Liver (tissue), 8 donors: ENCODE measurements at regions not wholly inside any gene's neighbourhood (a gene's known extent, or its start where the extent isn't known, plus 50 kb on each side); places are given as distances from the start of the nearest gene placed in this dataset.

Experiments
- DNase-seq: peaks from one replicate; pipeline ENCODE4 v3.0.0-alpha.2; 2017; ENCODE audit warnings: low spot score
- H3K27ac ChIP-seq, 2 donors: one replicate each; pipeline ENCODE4 v1.7.0; 2013; ENCODE audit warnings: inconsistent platforms in 2 of 2, low read length in 2 of 2, control low read depth in 1 of 2, low read depth in 1 of 2, mild to moderate bottlenecking in 1 of 2
- H3K27me3 ChIP-seq, 4 donors: one replicate each; pipeline versions ENCODE4 v1.6.1 to v1.7.0; 2013; ENCODE audit warnings: low read length in 3 of 4, inconsistent platforms in 1 of 4, mild to moderate bottlenecking in 1 of 4, moderate library complexity in 1 of 4; ENCODE audit not compliant: control insufficient read depth in 4 of 4, insufficient read depth in 4 of 4
- H3K36me3 ChIP-seq, 4 donors: one replicate each; pipeline versions ENCODE4 v1.6.1 to v1.7.0; 2013; ENCODE audit warnings: low read length in 3 of 4, mild to moderate bottlenecking in 3 of 4, low read depth in 1 of 4, moderate library complexity in 1 of 4; ENCODE audit not compliant: control insufficient read depth in 4 of 4, insufficient read depth in 3 of 4
- H3K4me1 ChIP-seq, 4 donors: one replicate each; pipeline versions ENCODE4 v1.6.1 to v1.7.0; 2013; ENCODE audit warnings: low read length in 3 of 4, mild to moderate bottlenecking in 3 of 4, moderate library complexity in 1 of 4; ENCODE audit not compliant: control insufficient read depth in 4 of 4, insufficient read depth in 4 of 4
- H3K4me3 ChIP-seq, 3 donors: one replicate each; pipeline versions ENCODE4 v1.6.1 to v1.7.0; 2013; ENCODE audit warnings: low read length in 3 of 3, control low read depth in 1 of 3, low read depth in 1 of 3, mild to moderate bottlenecking in 1 of 3
- H3K9ac ChIP-seq, 2 donors: one replicate each; pipeline ENCODE4 v1.7.0; 2013; ENCODE audit warnings: low read length in 2 of 2, mild to moderate bottlenecking in 2 of 2, moderate library complexity in 2 of 2, control low read depth in 1 of 2, low read depth in 1 of 2
- H3K9me3 ChIP-seq, 4 donors: one replicate each; pipeline versions ENCODE4 v1.6.1 to v1.7.0; 2013; ENCODE audit warnings: low read length in 3 of 4; ENCODE audit not compliant: control insufficient read depth in 4 of 4
- EGR1 ChIP-seq, 2 donors: IDR thresholded peaks; 2 replicates each; pipeline ENCODE4 v1.6.1; 2016 to 2018; ENCODE audit warnings: antibody characterized with exemption in 2 of 2, low read depth in 2 of 2
- FOXA1 ChIP-seq: IDR thresholded peaks from 2 replicates; pipeline ENCODE4 v1.6.1; 2016; ENCODE audit warnings: antibody characterized with exemption
- FOXA2 ChIP-seq: IDR thresholded peaks from 2 replicates; pipeline ENCODE4 v1.6.1; 2016; ENCODE audit warnings: antibody characterized with exemption
- GABPA ChIP-seq, 2 donors: IDR thresholded peaks in 1 of 2; conservative IDR thresholded peaks in 1 of 2; 2 replicates each; pipeline ENCODE4 v1.6.1; 2016; ENCODE audit warnings: antibody characterized with exemption in 2 of 2, mild to moderate bottlenecking in 1 of 2, moderate library complexity in 1 of 2
- HNF4A ChIP-seq, 2 donors: conservative IDR thresholded peaks; 2 replicates each; pipeline ENCODE4 v1.6.1; 2016; ENCODE audit warnings: antibody characterized with exemption in 2 of 2, mild to moderate bottlenecking in 2 of 2
- HNF4G ChIP-seq: IDR thresholded peaks from 2 replicates; pipeline ENCODE4 v1.6.1; 2016; ENCODE audit warnings: antibody characterized with exemption
- JUND ChIP-seq, 2 donors: IDR thresholded peaks; 2 replicates each; pipeline ENCODE4 v1.6.1; 2016; ENCODE audit warnings: antibody characterized with exemption in 2 of 2
- NR2F2 ChIP-seq: IDR thresholded peaks from 2 replicates; pipeline ENCODE4 v1.6.1; 2016; ENCODE audit warnings: antibody characterized with exemption
- RAD21 ChIP-seq, 2 donors: IDR thresholded peaks; 2 replicates each; pipeline ENCODE4 v1.6.1; 2016; ENCODE audit warnings: antibody characterized with exemption in 2 of 2, mild to moderate bottlenecking in 2 of 2
- RXRA ChIP-seq, 2 donors: IDR thresholded peaks; 2 replicates each; pipeline ENCODE4 v1.6.1; 2017 to 2018; ENCODE audit warnings: antibody characterized with exemption in 2 of 2, mild to moderate bottlenecking in 1 of 2
- SP1 ChIP-seq: IDR thresholded peaks from 2 replicates; pipeline ENCODE4 v1.6.1; 2018; ENCODE audit warnings: antibody characterized with exemption, mild to moderate bottlenecking
- TAF1 ChIP-seq: conservative IDR thresholded peaks from 2 replicates; pipeline ENCODE4 v1.6.1; 2016; ENCODE audit warnings: antibody characterized with exemption, mild to moderate bottlenecking
- YY1 ChIP-seq: IDR thresholded peaks from 2 replicates; pipeline ENCODE4 v1.6.1; 2016; ENCODE audit warnings: antibody characterized with exemption, mild to moderate bottlenecking
- WGBS: extraction: QIAGEN DNeasy Blood & Tissue Kit; methylation state at CpG from one replicate; pipeline ENCODE4 v1.1.7; 2013; 5-methylcytosine and 5-hydroxymethylcytosine counted together
- TF ChIP-seq, protein P1 (sequence below): IDR thresholded peaks from 2 replicates; pipeline ENCODE4 v1.6.1; 2016; ENCODE audit warnings: antibody characterized with exemption
- TF ChIP-seq, protein P2 (sequence below): IDR thresholded peaks from 2 replicates; pipeline ENCODE4 v1.6.1; 2016; ENCODE audit warnings: antibody characterized with exemption
- TF ChIP-seq, protein P3 (sequence below): IDR thresholded peaks from 2 replicates; pipeline ENCODE4 v1.6.1; 2016; ENCODE audit warnings: antibody characterized with exemption, mild to moderate bottlenecking
- TF ChIP-seq, protein P4 (sequence below): IDR thresholded peaks from 2 replicates; pipeline ENCODE4 v1.6.1; 2016; ENCODE audit warnings: antibody characterized with exemption
- TF ChIP-seq, protein P5 (sequence below): fragments of 150-350 bp; IDR thresholded peaks from 2 replicates; pipeline ENCODE4 v1.5.1; 2017; ENCODE audit warnings: improper control_type of control experiment, low read depth, low read length; ENCODE audit not compliant: missing input control
- donor health status: healthy.
- donor health status: healthy.
- donor health status: healthy.
- donor health status: healthy.
- donor health status: healthy.

DNA sequence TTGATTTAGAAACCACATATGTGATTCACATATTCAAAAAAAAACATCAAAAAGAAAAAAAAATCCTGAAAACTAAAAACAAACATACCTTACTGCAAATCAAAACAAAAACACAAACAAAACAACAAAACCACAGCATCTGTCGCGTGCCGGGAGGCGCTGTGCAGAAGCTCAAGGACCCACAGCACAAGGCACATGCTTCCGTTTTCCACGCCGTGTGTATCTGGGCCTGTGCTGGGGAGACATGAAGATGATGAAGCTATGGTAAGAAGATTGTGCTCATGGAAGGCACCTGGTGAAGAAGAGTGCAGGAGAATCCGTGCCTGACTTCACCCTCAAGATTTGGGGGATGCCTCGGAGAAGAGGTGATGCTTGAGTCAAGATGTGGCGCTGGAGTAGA, 788.9 kb upstream of the ARRDC4 start:
- Histone ChIP-seq H3K4me3 (no peak overlapping the region), H3K27me3 (peaks cover 0 to 4% (median 0%) of the 10 kb centered on the region in 4 donors), H3K36me3 (no peaks in the 10 kb centered on the region), H3K4me1 (no peaks in the 10 kb centered on the region), H3K9me3 (no peaks in the 10 kb centered on the region), H3K9ac (no peak overlapping the region), H3K27ac (no peak overlapping the region)
- DNase-seq: no peak
- TF ChIP-seq, protein P1, sequence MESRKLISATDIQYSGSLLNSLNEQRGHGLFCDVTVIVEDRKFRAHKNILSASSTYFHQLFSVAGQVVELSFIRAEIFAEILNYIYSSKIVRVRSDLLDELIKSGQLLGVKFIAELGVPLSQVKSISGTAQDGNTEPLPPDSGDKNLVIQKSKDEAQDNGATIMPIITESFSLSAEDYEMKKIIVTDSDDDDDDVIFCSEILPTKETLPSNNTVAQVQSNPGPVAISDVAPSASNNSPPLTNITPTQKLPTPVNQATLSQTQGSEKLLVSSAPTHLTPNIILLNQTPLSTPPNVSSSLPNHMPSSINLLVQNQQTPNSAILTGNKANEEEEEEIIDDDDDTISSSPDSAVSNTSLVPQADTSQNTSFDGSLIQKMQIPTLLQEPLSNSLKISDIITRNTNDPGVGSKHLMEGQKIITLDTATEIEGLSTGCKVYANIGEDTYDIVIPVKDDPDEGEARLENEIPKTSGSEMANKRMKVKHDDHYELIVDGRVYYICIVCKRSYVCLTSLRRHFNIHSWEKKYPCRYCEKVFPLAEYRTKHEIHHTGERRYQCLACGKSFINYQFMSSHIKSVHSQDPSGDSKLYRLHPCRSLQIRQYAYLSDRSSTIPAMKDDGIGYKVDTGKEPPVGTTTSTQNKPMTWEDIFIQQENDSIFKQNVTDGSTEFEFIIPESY: no peak
- TF ChIP-seq RXRA (IDR thresholded peaks at IDR 0.05) (no peak), GABPA (IDR thresholded peaks at IDR 0.05 in 1 of 2, conservative IDR thresholded peaks at IDR 0.05 in 1 of 2) (no peak), TAF1 (no peak), EGR1 (IDR thresholded peaks at IDR 0.05; ENCODE audit: low read depth in 2 of 2) (no peak), YY1 (no peak), NR2F2 (no peak), JUND (IDR thresholded peaks at IDR 0.05) (no peak), SP1 (no peak), FOXA1 (no peak), RAD21 (IDR thresholded peaks at IDR 0.05) (no peak), FOXA2 (no peak), HNF4G (no peak), HNF4A (conservative IDR thresholded peaks at IDR 0.05) (no peak)
- TF ChIP-seq, protein P2, sequence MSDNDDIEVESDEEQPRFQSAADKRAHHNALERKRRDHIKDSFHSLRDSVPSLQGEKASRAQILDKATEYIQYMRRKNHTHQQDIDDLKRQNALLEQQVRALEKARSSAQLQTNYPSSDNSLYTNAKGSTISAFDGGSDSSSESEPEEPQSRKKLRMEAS: no peak
- TF ChIP-seq, protein P3, sequence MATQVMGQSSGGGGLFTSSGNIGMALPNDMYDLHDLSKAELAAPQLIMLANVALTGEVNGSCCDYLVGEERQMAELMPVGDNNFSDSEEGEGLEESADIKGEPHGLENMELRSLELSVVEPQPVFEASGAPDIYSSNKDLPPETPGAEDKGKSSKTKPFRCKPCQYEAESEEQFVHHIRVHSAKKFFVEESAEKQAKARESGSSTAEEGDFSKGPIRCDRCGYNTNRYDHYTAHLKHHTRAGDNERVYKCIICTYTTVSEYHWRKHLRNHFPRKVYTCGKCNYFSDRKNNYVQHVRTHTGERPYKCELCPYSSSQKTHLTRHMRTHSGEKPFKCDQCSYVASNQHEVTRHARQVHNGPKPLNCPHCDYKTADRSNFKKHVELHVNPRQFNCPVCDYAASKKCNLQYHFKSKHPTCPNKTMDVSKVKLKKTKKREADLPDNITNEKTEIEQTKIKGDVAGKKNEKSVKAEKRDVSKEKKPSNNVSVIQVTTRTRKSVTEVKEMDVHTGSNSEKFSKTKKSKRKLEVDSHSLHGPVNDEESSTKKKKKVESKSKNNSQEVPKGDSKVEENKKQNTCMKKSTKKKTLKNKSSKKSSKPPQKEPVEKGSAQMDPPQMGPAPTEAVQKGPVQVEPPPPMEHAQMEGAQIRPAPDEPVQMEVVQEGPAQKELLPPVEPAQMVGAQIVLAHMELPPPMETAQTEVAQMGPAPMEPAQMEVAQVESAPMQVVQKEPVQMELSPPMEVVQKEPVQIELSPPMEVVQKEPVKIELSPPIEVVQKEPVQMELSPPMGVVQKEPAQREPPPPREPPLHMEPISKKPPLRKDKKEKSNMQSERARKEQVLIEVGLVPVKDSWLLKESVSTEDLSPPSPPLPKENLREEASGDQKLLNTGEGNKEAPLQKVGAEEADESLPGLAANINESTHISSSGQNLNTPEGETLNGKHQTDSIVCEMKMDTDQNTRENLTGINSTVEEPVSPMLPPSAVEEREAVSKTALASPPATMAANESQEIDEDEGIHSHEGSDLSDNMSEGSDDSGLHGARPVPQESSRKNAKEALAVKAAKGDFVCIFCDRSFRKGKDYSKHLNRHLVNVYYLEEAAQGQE: no peak
- TF ChIP-seq, protein P4, sequence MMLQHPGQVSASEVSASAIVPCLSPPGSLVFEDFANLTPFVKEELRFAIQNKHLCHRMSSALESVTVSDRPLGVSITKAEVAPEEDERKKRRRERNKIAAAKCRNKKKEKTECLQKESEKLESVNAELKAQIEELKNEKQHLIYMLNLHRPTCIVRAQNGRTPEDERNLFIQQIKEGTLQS: no peak
- TF ChIP-seq, protein P5, sequence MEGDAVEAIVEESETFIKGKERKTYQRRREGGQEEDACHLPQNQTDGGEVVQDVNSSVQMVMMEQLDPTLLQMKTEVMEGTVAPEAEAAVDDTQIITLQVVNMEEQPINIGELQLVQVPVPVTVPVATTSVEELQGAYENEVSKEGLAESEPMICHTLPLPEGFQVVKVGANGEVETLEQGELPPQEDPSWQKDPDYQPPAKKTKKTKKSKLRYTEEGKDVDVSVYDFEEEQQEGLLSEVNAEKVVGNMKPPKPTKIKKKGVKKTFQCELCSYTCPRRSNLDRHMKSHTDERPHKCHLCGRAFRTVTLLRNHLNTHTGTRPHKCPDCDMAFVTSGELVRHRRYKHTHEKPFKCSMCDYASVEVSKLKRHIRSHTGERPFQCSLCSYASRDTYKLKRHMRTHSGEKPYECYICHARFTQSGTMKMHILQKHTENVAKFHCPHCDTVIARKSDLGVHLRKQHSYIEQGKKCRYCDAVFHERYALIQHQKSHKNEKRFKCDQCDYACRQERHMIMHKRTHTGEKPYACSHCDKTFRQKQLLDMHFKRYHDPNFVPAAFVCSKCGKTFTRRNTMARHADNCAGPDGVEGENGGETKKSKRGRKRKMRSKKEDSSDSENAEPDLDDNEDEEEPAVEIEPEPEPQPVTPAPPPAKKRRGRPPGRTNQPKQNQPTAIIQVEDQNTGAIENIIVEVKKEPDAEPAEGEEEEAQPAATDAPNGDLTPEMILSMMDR: no peak
- 92% methylated on average over 10 of the region's 10 CpGs for WGBS
